Ishikawa (cell line): ENCODE measurements at regions not wholly inside any gene's neighbourhood (a gene's known extent, or its start where the extent isn't known, plus 50 kb on each side); places are given as distances from the start of the nearest gene placed in this dataset.

Experiments used
- CEBPB ChIP-seq: IDR thresholded peaks from 2 replicates; pipeline ENCODE4 v1.6.1; 2012
- CREB1 ChIP-seq: IDR thresholded peaks from 2 replicates; pipeline ENCODE4 v1.6.1; 2012; ENCODE audit warnings: low read depth
- EGR1 ChIP-seq: IDR thresholded peaks from 2 replicates; pipeline ENCODE4 v1.6.1; 2012
- EP300 ChIP-seq: IDR thresholded peaks from 2 replicates; pipeline ENCODE4 v1.6.1; 2012; ENCODE audit warnings: borderline replicate concordance
- FOXM1 ChIP-seq: IDR thresholded peaks from 2 replicates; pipeline ENCODE4 v1.6.1; 2012; ENCODE audit warnings: low read depth, borderline replicate concordance
- MAX ChIP-seq: IDR thresholded peaks from 2 replicates; pipeline ENCODE4 v1.6.1; 2012
- NFIC ChIP-seq: IDR thresholded peaks from 2 replicates; pipeline ENCODE4 v1.6.1; 2012
- RAD21 ChIP-seq: IDR thresholded peaks from 2 replicates; pipeline ENCODE4 v1.6.1; 2012; ENCODE audit warnings: low read depth
- REST ChIP-seq: IDR thresholded peaks from 2 replicates; pipeline ENCODE4 v1.6.1; 2012; ENCODE audit warnings: low read depth, mild to moderate bottlenecking
- TAF1 ChIP-seq: IDR thresholded peaks from 2 replicates; pipeline ENCODE4 v1.6.1; 2012; ENCODE audit warnings: low read depth, mild to moderate bottlenecking
- TCF12 ChIP-seq: IDR thresholded peaks from 2 replicates; pipeline ENCODE4 v1.6.1; 2012; ENCODE audit warnings: low read depth
- TEAD4 ChIP-seq: IDR thresholded peaks from 2 replicates; pipeline ENCODE4 v1.6.1; 2012
- USF1 ChIP-seq: IDR thresholded peaks from 2 replicates; pipeline ENCODE4 v1.6.1; 2012
- YY1 ChIP-seq: IDR thresholded peaks from 2 replicates; pipeline ENCODE4 v1.6.1; 2012; ENCODE audit warnings: low read depth
- ZBTB7A ChIP-seq: IDR thresholded peaks from 2 replicates; pipeline ENCODE4 v1.6.1; 2012; ENCODE audit warnings: low read depth

- peak; percentile 30; the same call in 1 of the 2 replicates for TF ChIP-seq MAX
- TF ChIP-seq EP300 = peak; percentile 24; the same call in 1 of the 2 replicates
- TF ChIP-seq ZBTB7A = no peak
- no peak for TF ChIP-seq NFIC
Measured at GRCh38 chr13:33730147-33730546, 87.8 kb upstream of the RFC3 start.

GRCh38 chr13:33730619-33731018, 87.3 kb upstream of the RFC3 start:
- TF ChIP-seq USF1 (no peak), CEBPB (no peak), CREB1 (no peak), ZBTB7A (no peak), RAD21 (no peak), REST (no peak), TAF1 (no peak), EP300 (no peak)

GRCh38 chr13:33735276-33735675, 82.7 kb upstream of the RFC3 start:
- TF ChIP-seq RAD21 (no peak), NFIC (no peak), TCF12 (no peak), EGR1 (no peak), CREB1 (no peak), TAF1 (no peak), MAX (no peak), FOXM1 (no peak), ZBTB7A (no peak), REST (no peak), USF1 (no peak), TEAD4 (no peak), YY1 (no peak), CEBPB (no peak), EP300 (no peak)

GRCh38 chr13:33739254-33739653, 78.7 kb upstream of the RFC3 start:
- no peak for TF ChIP-seq TAF1
- TF ChIP-seq RAD21 = no peak
- TF ChIP-seq USF1 = no peak
- no peak for TF ChIP-seq TEAD4
- TF ChIP-seq ZBTB7A = no peak

GRCh38 chr13:33740134-33740538, 77.8 kb upstream of the RFC3 start:
- TF ChIP-seq FOXM1 (peak; percentile 97), CREB1 (no peak), NFIC (peak; percentile 96), REST (peak; percentile 52; the same call in 1 of the 2 replicates), EGR1 (no peak), USF1 (no peak), TEAD4 (peak; percentile 94), RAD21 (no peak), CEBPB (peak; percentile 93), TAF1 (no peak), EP300 (peak; percentile 99), TCF12 (peak; percentile 95), YY1 (no peak), MAX (0 out of 2 replicates have a peak, but pooled peaks have one; percentile 14), ZBTB7A (no peak)
